Coronary artery (tissue), 2 donors: ENCODE measurements at regions not wholly inside any gene's neighbourhood (a gene's known extent, or its start where the extent isn't known, plus 50 kb on each side); places are given as distances from the start of the nearest gene placed in this dataset.

Experiments used
- DNase-seq: peaks from one replicate; pipeline ENCODE4 v3.0.0-alpha.2; 2017; ENCODE audit warnings: low spot score
- H3K27ac ChIP-seq, 2 donors: fragments of 200-600 bp; sonication (generic); one replicate each; pipeline ENCODE4 v1.5.1; 2016 to 2019
- H3K4me3 ChIP-seq: fragments of 200-600 bp; sonication (generic); 2 replicates; pipeline ENCODE4 v1.5.1; 2016; ENCODE audit warnings: mild to moderate bottlenecking, moderate library complexity
- CTCF ChIP-seq: fragments of 200-600 bp; sonication (generic); IDR thresholded peaks from one replicate; pipeline ENCODE4 v1.5.1; 2019; ENCODE audit warnings: antibody characterized with exemption

GRCh38 chr1:181160322-181160721 is 71.8 kb downstream of the IER5 start:
- H3K4me3 ChIP-seq = no peak overlapping the region
- TF ChIP-seq CTCF = no peak
- H3K27ac ChIP-seq = no peak overlapping the region
- no peak for DNase-seq

- H3K27ac ChIP-seq = no peak overlapping the region
- no peak overlapping the region for H3K4me3 ChIP-seq
- TF ChIP-seq CTCF = no peak
Measured at GRCh38 chr1:181160998-181161870, 72.7 kb downstream of the IER5 start.

GRCh38 chr1:181163662-181164061 is 75.2 kb downstream of the IER5 start:
- Histone ChIP-seq H3K4me3 (no peak overlapping the region), H3K27ac (no peak overlapping the region)
- no peak for TF ChIP-seq CTCF
- DNase-seq = no peak

More at GRCh38 chr1:181160998-181161870, 72.7 kb downstream of the IER5 start:
- no peak for DNase-seq

- peak; percentile 67 for TF ChIP-seq CTCF
- no peak for DNase-seq
- Histone ChIP-seq H3K27ac (no peak overlapping the region), H3K4me3 (no peak overlapping the region)
Measured at GRCh38 chr1:181166377-181167196, 78.1 kb downstream of the IER5 start.

GRCh38 chr1:181169281-181169865 is 80.9 kb downstream of the IER5 start:
- Histone ChIP-seq H3K4me3 (no peak overlapping the region), H3K27ac (no peak overlapping the region)
- TF ChIP-seq CTCF = no peak
- no peak for DNase-seq

- no peak for TF ChIP-seq CTCF
- no peak overlapping the region for H3K4me3 ChIP-seq
- H3K27ac ChIP-seq = no peak overlapping the region
- no peak for DNase-seq
Measured at GRCh38 chr1:181170194-181170593, 81.7 kb downstream of the IER5 start.
